H1 (cell line): ENCODE measurements at regions not wholly inside any gene's neighbourhood (a gene's known extent, or its start where the extent isn't known, plus 50 kb on each side); places are given as distances from the start of the nearest gene placed in this dataset.

Source experiments
- EP300 ChIP-seq, 2 experiments: IDR thresholded peaks; 1 replicate in 1 of 2; 2 replicates in 1 of 2; pipeline ENCODE4 v1.6.1; 2011 to 2012; ENCODE audit warnings: low read depth in 2 of 2, low read length in 2 of 2, mild to moderate bottlenecking in 2 of 2, borderline replicate concordance in 1 of 2, inconsistent platforms in 1 of 2, moderate library complexity in 1 of 2
- EZH2 ChIP-seq: fragments of 200-600 bp; sonication (generic); IDR thresholded peaks from 2 replicates; pipeline ENCODE4 v1.7.1; 2012; ENCODE audit warnings: low read depth, mild to moderate bottlenecking, moderate library complexity, low read length, inconsistent platforms; ENCODE audit not compliant: severe bottlenecking
- NANOG ChIP-seq: IDR thresholded peaks from 2 replicates; pipeline ENCODE4 v1.6.1; 2011; ENCODE audit warnings: low read length, low read depth, mild to moderate bottlenecking, inconsistent platforms; ENCODE audit not compliant: insufficient read depth, poor library complexity, severe bottlenecking
- TAF1 ChIP-seq: IDR thresholded peaks from 2 replicates; pipeline ENCODE4 v1.6.1; 2011; ENCODE audit warnings: mild to moderate bottlenecking, low read depth, low read length

DNA sequence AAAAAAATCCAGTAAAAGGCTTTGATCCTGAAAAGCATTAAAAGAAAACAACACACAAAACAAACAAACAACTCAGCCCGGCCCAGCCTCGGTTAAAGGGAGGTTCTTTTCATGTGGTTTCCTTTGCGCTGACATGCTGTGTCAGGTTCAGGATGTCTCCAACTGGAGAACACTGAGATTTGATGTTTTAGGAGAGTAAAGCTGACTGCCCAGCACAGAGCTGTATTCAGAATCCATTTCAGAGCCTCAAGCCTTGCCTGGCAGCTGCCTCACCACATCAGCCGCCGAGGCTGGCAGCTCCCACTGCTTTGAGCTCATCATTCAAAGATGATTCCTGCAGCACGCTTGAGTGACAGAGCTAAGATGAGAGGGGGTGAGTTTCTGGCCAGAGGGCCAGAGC, 205.8 kb upstream of the LYZL1 start (continued):
- TF ChIP-seq EP300 (IDR thresholded peaks at IDR 0.05; ENCODE audit: borderline replicate concordance in 1 of 2, low read depth in 2 of 2, low read length in 2 of 2) = no peak
- no peak for TF ChIP-seq EZH2
- no peak for TF ChIP-seq TAF1
- TF ChIP-seq NANOG = no peak
